GM12891 (cell line): ENCODE measurements at regions not wholly inside any gene's neighbourhood (a gene's known extent, or its start where the extent isn't known, plus 50 kb on each side); places are given as distances from the start of the nearest gene placed in this dataset.

Experiments
- POLR2A ChIP-seq: IDR thresholded peaks from 2 replicates; pipeline ENCODE4 v1.6.1; 2011; ENCODE audit warnings: low read depth, low read length, control low read depth
- POLR2AphosphoS5 ChIP-seq: IDR thresholded peaks from 2 replicates; pipeline ENCODE4 v1.6.1; 2011; ENCODE audit warnings: low read depth, low read length, control low read depth

DNA sequence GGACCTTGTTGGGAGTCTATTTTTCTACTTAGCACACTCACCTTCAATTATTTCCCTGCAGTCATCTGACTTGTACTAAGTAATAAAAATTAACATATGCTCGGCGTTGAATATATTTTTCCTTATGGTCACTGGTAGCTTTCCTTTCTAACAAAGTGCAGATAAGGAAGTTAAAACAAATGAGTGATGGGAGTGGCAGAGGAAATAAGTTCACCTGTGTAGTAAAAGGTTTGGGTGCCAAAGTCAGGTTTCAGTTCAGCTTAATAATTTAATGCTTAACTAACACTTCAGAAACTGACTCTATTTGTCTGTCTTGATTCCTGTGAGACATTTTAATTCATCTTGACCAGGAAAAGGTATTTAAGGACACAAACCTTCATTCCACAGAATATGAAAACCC lies 184.4 kb downstream of the PCDH7 start:
- TF ChIP-seq POLR2A (no peak), POLR2AphosphoS5 (no peak)
